HCT116 (cell line): ENCODE measurements at regions not wholly inside any gene's neighbourhood (a gene's known extent, or its start where the extent isn't known, plus 50 kb on each side); places are given as distances from the start of the nearest gene placed in this dataset.

Experiments
- ATAC-seq: fragments of 200-7000 bp; cut with Tn5 transposase; 2 replicates; pipeline ENCODE4 v1.9.1; 2020; ENCODE audit warnings: mild to moderate bottlenecking, moderate library complexity
- BruUV-seq: library from RNA; stranded (reverse); fragments of 400-500 nt; replicated peaks from 2 replicates; lab custom pipeline; 2021; lab: Mats Ljungman, UMichigan
- CTCF ChIA-PET: fragments of 300-600 bp; sonication (Branson Sonifier 250); formaldehyde crosslinking; loops from one replicate; lab custom pipeline; 2021; ENCODE audit warnings: antibody characterized with exemption; lab: Charles Lee
- POLR2A ChIA-PET: fragments of 300-600, 350-600 bp; sonication (Branson Sonifier 250); formaldehyde crosslinking; loops from one replicate; lab custom pipeline; 2021; ENCODE audit warnings: antibody characterized with exemption; lab: Charles Lee
- RAD21 ChIA-PET, 2 experiments: fragments of 300-600 bp; sonication (Branson Sonifier 250); formaldehyde crosslinking; loops; one replicate each; lab custom pipeline; 2023; ENCODE audit warnings: low total read pairs in 2 of 2; ENCODE audit not compliant: uncharacterized antibody in 2 of 2, unreplicated experiment in 2 of 2, low non-redundant PET in 1 of 2; lab: Charles Lee
- DNase-seq: peaks from one replicate; pipeline ENCODE4 v3.0.0-alpha.2; 2010; ENCODE audit warnings: low read depth, low spot score
- H2AFZ ChIP-seq: fragments of 200-600 bp; shearing (Covaris generic), sonication (generic); 2 replicates; pipeline ENCODE4 v1.6.1; 2017; ENCODE audit warnings: low read depth, mixed run types, mixed read lengths, antibody characterized with exemption, low read length; ENCODE audit not compliant: poor library complexity, severe bottlenecking
- H3K27ac ChIP-seq: 2 replicates; pipeline ENCODE4 v1.5.1; 2012; ENCODE audit warnings: low read depth, low read length
- H3K27me3 ChIP-seq: fragments of 200-600 bp; sonication (generic); 2 replicates; pipeline ENCODE4 v1.6.1; 2016; ENCODE audit warnings: mixed run types, low read length, mixed read lengths; ENCODE audit not compliant: insufficient read depth
- H3K36me3 ChIP-seq, 2 experiments: fragments of 200-500 bp in 1 of 2; fragments of 200-600 bp in 1 of 2; sonication (Bioruptor generic) in 1 of 2; sonication (generic) in 1 of 2; 2 replicates each; pipeline versions ENCODE4 v1.5.1 to v1.6.1; 2014 to 2016; ENCODE audit warnings: low read length in 2 of 2, inconsistent platforms in 1 of 2, mixed read lengths in 1 of 2, mixed run types in 1 of 2; ENCODE audit not compliant: insufficient read depth in 2 of 2, control insufficient read depth in 1 of 2
- H3K4me1 ChIP-seq, 2 experiments: fragments of 200-600 bp in 1 of 2; sonication (generic) in 1 of 2; 2 replicates each; pipeline versions ENCODE4 v1.5.1 to v1.6.1; 2012 to 2017; ENCODE audit warnings: low read length in 2 of 2, inconsistent platforms in 1 of 2, mild to moderate bottlenecking in 1 of 2, mixed read lengths in 1 of 2, mixed run types in 1 of 2, moderate library complexity in 1 of 2; ENCODE audit not compliant: insufficient read depth in 2 of 2, control insufficient read depth in 1 of 2
- H3K4me2 ChIP-seq: fragments of 200-600 bp; sonication (generic); 2 replicates; pipeline ENCODE4 v1.6.1; 2017; ENCODE audit warnings: mixed run types, low read length, mixed read lengths
- H3K4me3 ChIP-seq, 2 experiments: fragments of 200-600 bp in 1 of 2; sonication (generic) in 1 of 2; replicated peaks in 1 of 2; 2 replicates each; pipeline ENCODE4 v1.5.1; 2011 to 2016; ENCODE audit warnings: low read length in 2 of 2, control low read depth in 1 of 2, low read depth in 1 of 2, mild to moderate bottlenecking in 1 of 2, mixed read lengths in 1 of 2, mixed run types in 1 of 2
- H3K79me2 ChIP-seq: fragments of 200-600 bp; sonication (generic); 2 replicates; pipeline ENCODE4 v1.6.1; 2017; ENCODE audit warnings: mild to moderate bottlenecking, mixed run types, low read length, moderate library complexity, mixed read lengths; ENCODE audit not compliant: insufficient read depth
- H3K9ac ChIP-seq: fragments of 200-600 bp; sonication (generic); 2 replicates; pipeline ENCODE4 v1.6.1; 2016; ENCODE audit warnings: low read length, mixed read lengths
- H3K9me2 ChIP-seq: fragments of 200-600 bp; sonication (generic), shearing (Covaris generic); 2 replicates; pipeline ENCODE4 v1.6.1; 2017; ENCODE audit warnings: mixed run types, mild to moderate bottlenecking, moderate library complexity; ENCODE audit not compliant: insufficient read depth
- H3K9me3 ChIP-seq, 2 experiments: fragments of 200-500 bp in 1 of 2; fragments of 200-600 bp in 1 of 2; sonication (Bioruptor generic) in 1 of 2; sonication (generic) in 1 of 2; 2 replicates each; pipeline ENCODE4 v1.6.1; 2014 to 2017; ENCODE audit warnings: low read length in 2 of 2, mixed read lengths in 2 of 2, inconsistent platforms in 1 of 2, low read depth in 1 of 2, mild to moderate bottlenecking in 1 of 2, mixed run types in 1 of 2, moderate library complexity in 1 of 2; ENCODE audit not compliant: control insufficient read depth in 1 of 2, insufficient read depth in 1 of 2
- H4K20me1 ChIP-seq: fragments of 200-600 bp; sonication (generic), shearing (Covaris generic); 2 replicates; pipeline ENCODE4 v1.6.1; 2017; ENCODE audit warnings: mixed run types, mild to moderate bottlenecking, moderate library complexity; ENCODE audit not compliant: insufficient read depth
- ATF3 ChIP-seq: IDR thresholded peaks from 2 replicates; pipeline ENCODE4 v1.6.1; 2012
- CBX3 ChIP-seq: IDR thresholded peaks from 2 replicates; pipeline ENCODE4 v1.6.1; 2012; ENCODE audit warnings: low read depth
- CEBPB ChIP-seq: IDR thresholded peaks from 2 replicates; pipeline ENCODE4 v1.6.1; 2012; ENCODE audit warnings: low read depth
- CTCF ChIP-seq, 3 experiments: fragments of 200-600 bp in 1 of 3; sonication (generic) in 1 of 3; IDR thresholded peaks in 2 of 3; conservative IDR thresholded peaks in 1 of 3; 2 replicates each; pipeline ENCODE4 v1.5.1; 2012 to 2017; ENCODE audit warnings: low read depth in 2 of 3, low read length in 2 of 3, antibody characterized with exemption in 1 of 3, borderline replicate concordance in 1 of 3, control low read depth in 1 of 3, mild to moderate bottlenecking in 1 of 3, mixed read lengths in 1 of 3, mixed run types in 1 of 3, moderate library complexity in 1 of 3; ENCODE audit not compliant: insufficient read depth in 1 of 3
- EGR1 ChIP-seq: IDR thresholded peaks from 2 replicates; pipeline ENCODE4 v1.6.1; 2012; ENCODE audit warnings: low read depth
- EZH2 ChIP-seq: fragments of 200-600 bp; sonication (generic); IDR thresholded peaks from 2 replicates; pipeline ENCODE4 v1.6.1; 2017; ENCODE audit warnings: antibody characterized with exemption, mixed run types
- EZH2phosphoT487 ChIP-seq: fragments of 200-600 bp; IDR thresholded peaks from 2 replicates; pipeline ENCODE4 v1.6.1; 2018; ENCODE audit warnings: antibody characterized with exemption, borderline replicate concordance
- POLR2A ChIP-seq: IDR thresholded peaks from 2 replicates; pipeline ENCODE4 v1.7.0; 2011; ENCODE audit warnings: borderline replicate concordance; ENCODE audit not compliant: insufficient read depth, insufficient read length; ENCODE audit errors: extremely low read depth
- RAD21 ChIP-seq: IDR thresholded peaks from 2 replicates; pipeline ENCODE4 v1.6.1; 2012; ENCODE audit warnings: low read depth, mild to moderate bottlenecking
- REST ChIP-seq: IDR thresholded peaks from 2 replicates; pipeline ENCODE4 v1.6.1; 2012; ENCODE audit warnings: low read depth
- SIN3A ChIP-seq: IDR thresholded peaks from 2 replicates; pipeline ENCODE4 v1.6.1; 2012; ENCODE audit warnings: low read depth
- SP1 ChIP-seq: IDR thresholded peaks from 2 replicates; pipeline ENCODE4 v1.6.1; 2012; ENCODE audit warnings: low read depth
- SRF ChIP-seq: IDR thresholded peaks from 2 replicates; pipeline ENCODE4 v1.6.1; 2012; ENCODE audit warnings: low read depth
- TCF7L2 ChIP-seq: IDR thresholded peaks from 2 replicates; pipeline ENCODE4 v1.7.0; 2011; ENCODE audit warnings: borderline replicate concordance, inconsistent platforms; ENCODE audit not compliant: insufficient read depth, insufficient read length; ENCODE audit errors: extremely low read depth
- YY1 ChIP-seq: IDR thresholded peaks from 2 replicates; pipeline ENCODE4 v1.6.1; 2011; ENCODE audit warnings: low read length, low read depth, moderate library complexity, mild to moderate bottlenecking; ENCODE audit not compliant: insufficient replicate concordance; ENCODE audit errors: extremely low read depth
- ZBTB33 ChIP-seq: IDR thresholded peaks from 2 replicates; pipeline ENCODE4 v1.6.1; 2011; ENCODE audit warnings: mild to moderate bottlenecking, low read length, moderate library complexity; ENCODE audit not compliant: insufficient replicate concordance; ENCODE audit errors: extremely low read depth
- ZFX ChIP-seq: fragments of 450-650 bp; IDR thresholded peaks from 2 replicates; pipeline ENCODE4 v1.6.1; 2017
- ZNF274 ChIP-seq: fragments of 200-500 bp; sonication (Bioruptor generic); IDR thresholded peaks from 2 replicates; pipeline ENCODE4 v1.6.1; 2014; ENCODE audit warnings: mild to moderate bottlenecking, low read depth, low read length, inconsistent platforms
- intact Hi-C: fragments of 100-400 bp; cut with micrococcal nuclease; formaldehyde crosslinking; loops from 2 replicates; pipeline ENCODE4 v1.10.0; 2022
- TF ChIP-seq, protein P1 (sequence below): IDR thresholded peaks from 2 replicates; pipeline ENCODE4 v1.6.1; 2012

DNA sequence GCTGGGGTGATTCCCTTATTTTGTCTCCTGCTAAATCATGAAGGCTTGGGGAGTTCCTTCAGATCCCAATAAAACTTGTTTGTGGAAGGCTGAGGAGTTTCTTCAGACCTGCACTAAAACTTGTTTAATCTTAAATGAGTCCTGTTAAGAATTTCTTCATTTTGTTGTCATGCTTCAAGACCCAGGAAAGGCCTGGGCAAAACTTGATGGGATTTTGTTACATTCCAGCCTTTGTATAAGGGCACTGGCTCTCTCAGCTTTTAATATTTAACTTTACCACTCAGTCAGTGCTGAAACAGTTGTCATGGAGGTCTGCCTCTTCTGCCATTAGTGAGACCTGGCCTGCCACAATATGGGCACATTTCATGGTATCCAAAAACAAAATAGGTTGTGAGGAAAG, 699.0 kb downstream of the ETS1 start:
- peaks cover 0 to 14% of the 10 kb centered on the region in 2 experiments; a peak in 2 of 4 replicates for H3K9me3 ChIP-seq

More for the DNA sequence above, 699.0 kb downstream of the ETS1 start:
- H3K79me2 ChIP-seq, result no peaks in the 10 kb centered on the region
- no peak overlapping the region for H3K4me3 ChIP-seq
- H3K36me3 ChIP-seq, result no peaks in the 10 kb centered on the region
- ChIA-PET CTCF (no interaction called here), POLR2A (no interaction called here), RAD21 (no interaction called here)
- H4K20me1 ChIP-seq, result no peaks in the 10 kb centered on the region
- intact Hi-C loops, result no loop called here
- ATAC-seq (no peak), DNase-seq (no peak)
- no peak overlapping the region for H3K9ac ChIP-seq
- no peak overlapping the region for H3K27ac ChIP-seq
- H2AFZ ChIP-seq, result no peak overlapping the region
- TF ChIP-seq ATF3, result no peak
- TF ChIP-seq EGR1, result no peak
- TF ChIP-seq SRF, result no peak
- TF ChIP-seq CTCF (IDR thresholded peaks at IDR 0.05 in 2 of 3, conservative IDR thresholded peaks at IDR 0.05 in 1 of 3; ENCODE audit: borderline replicate concordance in 1 of 3, insufficient read depth in 1 of 3, low read depth in 2 of 3, low read length in 2 of 3), result no peak
- TF ChIP-seq ZFX, result no peak
- no peak for TF ChIP-seq EZH2
- TF ChIP-seq CEBPB, result no peak
- TF ChIP-seq EZH2phosphoT487, result no peak
- no peak for TF ChIP-seq TCF7L2
- TF ChIP-seq, protein P1, sequence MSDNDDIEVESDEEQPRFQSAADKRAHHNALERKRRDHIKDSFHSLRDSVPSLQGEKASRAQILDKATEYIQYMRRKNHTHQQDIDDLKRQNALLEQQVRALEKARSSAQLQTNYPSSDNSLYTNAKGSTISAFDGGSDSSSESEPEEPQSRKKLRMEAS, result no peak
- TF ChIP-seq ZNF274, result no peak
- no peak for TF ChIP-seq SIN3A
- TF ChIP-seq CBX3, result no peak
- no peak for TF ChIP-seq POLR2A
- no peak for TF ChIP-seq REST
- no peak for TF ChIP-seq YY1
- no peak for TF ChIP-seq ZBTB33
- no peak for TF ChIP-seq SP1
- TF ChIP-seq RAD21, result no peak
- H3K9me2 ChIP-seq, result no peaks in the 10 kb centered on the region
- no peak overlapping the region for H3K4me2 ChIP-seq
- H3K27me3 ChIP-seq, result no peaks in the 10 kb centered on the region
- BruUV-seq, result no TSS peak
- no peaks in the 10 kb centered on the region for H3K4me1 ChIP-seq
